Subcutaneous abdominal adipose tissue (tissue), 5 donors: ENCODE measurements at regions not wholly inside any gene's neighbourhood (a gene's known extent, or its start where the extent isn't known, plus 50 kb on each side); places are given as distances from the start of the nearest gene placed in this dataset.

Experiments
- H3K27ac ChIP-seq: one replicate; pipeline ENCODE4 v1.7.0; 2013; ENCODE audit warnings: low read depth, mild to moderate bottlenecking, inconsistent platforms, low read length, moderate library complexity
- H3K27me3 ChIP-seq, 5 donors: one replicate each; pipeline ENCODE4 v1.7.0; 2013; ENCODE audit warnings: low read length in 5 of 5, inconsistent platforms in 1 of 5; ENCODE audit not compliant: control insufficient read depth in 5 of 5, insufficient read depth in 4 of 5
- H3K36me3 ChIP-seq, 5 donors: one replicate each; pipeline ENCODE4 v1.7.0; 2013; ENCODE audit warnings: low read length in 5 of 5; ENCODE audit not compliant: control insufficient read depth in 5 of 5, insufficient read depth in 5 of 5
- H3K4me1 ChIP-seq, 5 donors: one replicate each; pipeline ENCODE4 v1.7.0; 2013; ENCODE audit warnings: low read length in 5 of 5, mild to moderate bottlenecking in 3 of 5, moderate library complexity in 1 of 5; ENCODE audit not compliant: control insufficient read depth in 5 of 5, insufficient read depth in 5 of 5
- H3K4me3 ChIP-seq, 5 donors: one replicate each; pipeline ENCODE4 v1.7.0; 2013; ENCODE audit warnings: low read length in 5 of 5, low read depth in 1 of 5
- H3K9ac ChIP-seq, 5 donors: one replicate each; pipeline ENCODE4 v1.7.0; 2013; ENCODE audit warnings: low read length in 5 of 5, mild to moderate bottlenecking in 4 of 5, moderate library complexity in 3 of 5
- H3K9me3 ChIP-seq, 5 donors: one replicate each; pipeline ENCODE4 v1.7.0; 2013; ENCODE audit warnings: low read length in 5 of 5; ENCODE audit not compliant: control insufficient read depth in 5 of 5
- donor health status: healthy.
- donor health status: healthy.
- donor health status: healthy.
- donor health status: healthy.
- donor health status: healthy.

DNA sequence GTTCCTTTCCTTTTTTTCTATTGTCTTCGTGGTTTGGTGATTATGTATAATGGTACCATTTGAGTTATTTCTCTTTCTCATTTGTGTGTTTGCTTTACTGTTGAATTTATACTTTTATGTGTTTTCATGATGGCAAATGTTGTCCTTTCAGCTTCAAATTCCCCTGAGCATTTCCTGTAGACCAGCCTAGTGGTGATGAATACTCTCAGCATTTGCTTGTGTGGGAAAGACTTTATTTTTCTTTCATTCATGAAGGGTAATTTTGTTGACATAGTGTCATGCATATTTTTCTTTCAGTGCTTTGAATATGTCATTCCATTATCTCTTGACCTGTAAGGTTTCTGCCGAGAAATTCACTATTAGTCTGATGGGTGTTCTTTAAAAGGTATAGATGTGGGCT is 166.6 kb upstream of the GORAB start:
- Histone ChIP-seq H3K36me3 (no peaks in the 10 kb centered on the region), H3K4me3 (no peak overlapping the region), H3K4me1 (no peaks in the 10 kb centered on the region), H3K27me3 (no peaks in the 10 kb centered on the region), H3K27ac (no peak overlapping the region), H3K9ac (no peak overlapping the region), H3K9me3 (peaks cover 0 to 3% (median 0%) of the 10 kb centered on the region in 5 donors)

- peaks cover 0 to 3% (median 0%) of the 10 kb centered on the region in 5 donors for H3K9me3 ChIP-seq
- H3K9ac ChIP-seq: no peak overlapping the region
- no peaks in the 10 kb centered on the region for H3K36me3 ChIP-seq
- no peaks in the 10 kb centered on the region for H3K27me3 ChIP-seq
- no peak overlapping the region for H3K27ac ChIP-seq
- H3K4me1 ChIP-seq: no peaks in the 10 kb centered on the region
- H3K4me3 ChIP-seq: no peak overlapping the region
These were observed 165.0 kb upstream of the GORAB start for GRCh38 chr1:170366980-170367379.

GRCh38 chr1:170367615-170368014 is 164.4 kb upstream of the GORAB start:
- peaks cover 0 to 3% (median 0%) of the 10 kb centered on the region in 5 donors for H3K9me3 ChIP-seq
- H3K4me1 ChIP-seq: no peaks in the 10 kb centered on the region
- H3K27me3 ChIP-seq: no peaks in the 10 kb centered on the region
- no peak overlapping the region for H3K27ac ChIP-seq
- no peak overlapping the region for H3K9ac ChIP-seq
- no peak overlapping the region for H3K4me3 ChIP-seq
- no peaks in the 10 kb centered on the region for H3K36me3 ChIP-seq

DNA sequence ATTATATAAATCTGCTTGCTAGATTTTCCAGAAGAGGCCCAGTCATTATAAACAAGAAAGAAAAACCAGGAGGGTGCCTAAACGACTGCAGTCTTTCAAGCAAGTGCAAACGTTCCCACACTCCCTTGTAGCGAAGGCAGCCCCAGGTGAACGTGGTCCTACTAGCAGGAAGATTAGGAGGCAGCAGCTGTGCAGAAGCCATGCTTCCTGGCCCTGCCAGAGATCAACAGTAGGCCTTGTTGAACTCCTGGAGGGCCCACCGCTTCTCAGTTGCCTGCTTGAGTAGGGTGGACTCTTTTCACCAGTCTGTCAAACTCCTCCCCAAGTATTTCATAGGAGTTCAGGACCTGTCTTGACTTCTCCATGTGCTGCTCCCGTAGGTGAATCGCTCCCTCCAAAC is 163.0 kb upstream of the GORAB start:
- Histone ChIP-seq H3K9me3 (peaks cover 0 to 3% (median 0%) of the 10 kb centered on the region in 5 donors), H3K4me1 (no peaks in the 10 kb centered on the region), H3K27ac (no peak overlapping the region), H3K27me3 (no peaks in the 10 kb centered on the region), H3K9ac (no peak overlapping the region), H3K36me3 (no peaks in the 10 kb centered on the region), H3K4me3 (no peak overlapping the region)

GRCh38 chr1:170369417-170369816 is 162.5 kb upstream of the GORAB start:
- Histone ChIP-seq H3K27me3 (no peaks in the 10 kb centered on the region), H3K9me3 (peaks cover 0 to 3% (median 0%) of the 10 kb centered on the region in 5 donors)

DNA sequence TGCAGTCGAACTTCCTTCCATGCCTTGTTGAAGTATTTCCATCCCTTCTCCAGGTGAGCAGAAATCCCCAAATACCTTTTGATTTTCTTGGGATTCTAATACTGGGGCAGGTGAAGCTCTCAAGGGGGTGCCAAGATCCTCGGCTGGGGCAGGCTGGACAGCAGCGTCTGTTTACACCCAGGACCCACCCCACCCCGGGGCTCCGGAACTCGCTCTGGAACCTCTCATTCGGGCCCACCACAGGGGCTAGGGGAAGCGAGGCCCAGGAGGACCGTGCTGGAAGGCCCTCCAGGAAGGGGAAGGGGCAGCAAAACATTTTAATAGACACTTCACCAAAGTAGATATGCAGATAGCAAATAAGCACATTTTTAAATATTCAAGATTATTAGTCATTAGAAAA is 161.9 kb upstream of the GORAB start:
- no peaks in the 10 kb centered on the region for H3K4me1 ChIP-seq

More at GRCh38 chr1:170369417-170369816, 162.5 kb upstream of the GORAB start:
- no peaks in the 10 kb centered on the region for H3K36me3 ChIP-seq
- H3K9ac ChIP-seq: no peak overlapping the region
- no peak overlapping the region for H3K27ac ChIP-seq
- H3K4me3 ChIP-seq: no peak overlapping the region
- no peaks in the 10 kb centered on the region for H3K4me1 ChIP-seq

DNA sequence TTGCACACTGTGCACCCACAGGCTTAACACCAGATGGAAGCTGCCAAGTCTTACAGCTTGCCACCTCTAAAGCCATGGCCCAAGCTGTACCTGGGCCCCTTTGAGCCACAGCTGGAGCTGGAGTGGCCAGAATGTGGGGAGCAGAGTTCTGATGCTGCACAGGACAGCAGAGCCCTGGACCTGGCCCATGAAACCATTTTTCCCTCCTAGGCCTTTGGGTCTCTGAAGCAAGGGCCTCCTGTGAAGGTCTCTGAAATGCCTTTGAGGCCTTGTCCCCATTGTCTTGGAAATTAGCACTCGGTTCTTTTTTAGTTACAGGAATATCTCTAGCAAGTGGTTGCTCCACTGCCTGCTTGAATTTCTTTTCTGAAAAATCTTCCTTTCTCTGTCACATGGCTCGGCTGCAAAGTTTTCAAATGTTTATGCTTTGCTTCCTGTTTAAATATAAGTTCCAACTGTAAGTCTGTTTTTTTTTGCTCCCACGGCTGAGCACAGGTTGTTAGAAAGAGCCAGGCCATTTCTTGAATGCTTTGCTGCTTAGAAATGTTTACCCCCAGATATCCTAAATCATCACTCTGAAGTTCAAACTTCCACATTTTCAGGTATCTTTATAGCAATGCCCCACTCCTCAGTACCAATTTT is 156.8 kb upstream of the GORAB start:
- Histone ChIP-seq H3K36me3 (no peaks in the 10 kb centered on the region), H3K9ac (no peak overlapping the region), H3K9me3 (no peaks in the 10 kb centered on the region), H3K4me3 (no peak overlapping the region), H3K4me1 (peaks cover 0 to 14% (median 5%) of the 10 kb centered on the region in 5 donors), H3K27ac (no peak overlapping the region), H3K27me3 (no peaks in the 10 kb centered on the region)

More for the DNA sequence above, 161.9 kb upstream of the GORAB start:
- no peak overlapping the region for H3K27ac ChIP-seq
- H3K36me3 ChIP-seq: no peaks in the 10 kb centered on the region
- H3K9ac ChIP-seq: no peak overlapping the region
- H3K27me3 ChIP-seq: no peaks in the 10 kb centered on the region
- H3K4me3 ChIP-seq: no peak overlapping the region
- H3K9me3 ChIP-seq: peaks cover 0 to 3% (median 0%) of the 10 kb centered on the region in 5 donors

DNA sequence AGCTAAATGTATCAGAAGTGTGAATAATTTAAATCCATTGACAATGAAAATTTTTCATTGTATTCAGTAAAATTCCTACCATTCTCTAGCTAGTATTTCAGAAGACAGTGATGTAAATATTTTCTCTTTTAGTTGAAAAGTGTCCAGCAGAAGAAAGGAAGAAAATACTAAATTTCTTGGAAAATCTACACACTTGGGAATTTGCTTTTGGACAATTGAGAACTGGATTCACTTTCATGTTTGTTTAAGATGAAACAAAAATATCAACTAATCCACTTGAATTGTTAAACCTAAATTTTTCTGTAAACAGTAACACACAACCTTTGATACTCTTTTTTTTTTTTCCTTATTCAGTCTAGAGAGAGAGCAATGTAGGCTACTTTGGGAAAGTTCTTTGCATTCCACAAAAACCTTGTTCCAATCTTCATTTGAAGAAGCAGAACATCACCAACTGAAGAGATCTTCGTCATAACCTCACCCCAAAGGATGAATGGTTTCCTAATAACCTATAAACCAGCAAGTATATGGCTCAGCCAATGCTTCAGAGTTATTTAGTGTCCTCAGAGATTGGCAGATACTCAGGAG is 155.1 kb upstream of the GORAB start:
- no peaks in the 10 kb centered on the region for H3K27me3 ChIP-seq
- no peak overlapping the region for H3K27ac ChIP-seq
- peaks cover 0 to 14% (median 5%) of the 10 kb centered on the region in 5 donors for H3K4me1 ChIP-seq
- no peak overlapping the region for H3K9ac ChIP-seq
- H3K36me3 ChIP-seq: no peaks in the 10 kb centered on the region
- no peak overlapping the region for H3K4me3 ChIP-seq
- H3K9me3 ChIP-seq: no peaks in the 10 kb centered on the region

DNA sequence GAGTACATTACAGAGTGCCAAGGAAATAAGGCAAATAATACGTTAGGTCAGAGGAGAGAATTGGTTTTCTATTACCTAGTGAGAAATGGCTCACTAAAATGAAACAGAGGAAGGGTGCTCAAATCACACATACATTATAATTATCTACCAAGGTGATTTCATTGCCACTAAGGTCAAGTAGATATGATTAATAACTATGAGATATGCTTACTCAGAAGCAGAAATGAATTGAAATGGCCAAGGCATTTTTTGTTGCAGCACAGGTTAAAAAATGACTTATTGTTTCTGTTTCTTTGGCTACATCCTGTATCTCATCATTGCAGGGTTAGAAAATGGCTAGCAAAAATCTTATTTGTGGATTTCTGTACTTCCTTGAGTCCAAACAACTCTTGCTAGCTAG is 154.5 kb upstream of the GORAB start:
- Histone ChIP-seq H3K4me1 (peaks cover 0 to 14% (median 5%) of the 10 kb centered on the region in 5 donors), H3K36me3 (no peaks in the 10 kb centered on the region), H3K4me3 (no peak overlapping the region), H3K27me3 (no peaks in the 10 kb centered on the region), H3K27ac (no peak overlapping the region), H3K9ac (no peak overlapping the region), H3K9me3 (peaks cover 0 to 4% (median 0%) of the 10 kb centered on the region in 5 donors)

DNA sequence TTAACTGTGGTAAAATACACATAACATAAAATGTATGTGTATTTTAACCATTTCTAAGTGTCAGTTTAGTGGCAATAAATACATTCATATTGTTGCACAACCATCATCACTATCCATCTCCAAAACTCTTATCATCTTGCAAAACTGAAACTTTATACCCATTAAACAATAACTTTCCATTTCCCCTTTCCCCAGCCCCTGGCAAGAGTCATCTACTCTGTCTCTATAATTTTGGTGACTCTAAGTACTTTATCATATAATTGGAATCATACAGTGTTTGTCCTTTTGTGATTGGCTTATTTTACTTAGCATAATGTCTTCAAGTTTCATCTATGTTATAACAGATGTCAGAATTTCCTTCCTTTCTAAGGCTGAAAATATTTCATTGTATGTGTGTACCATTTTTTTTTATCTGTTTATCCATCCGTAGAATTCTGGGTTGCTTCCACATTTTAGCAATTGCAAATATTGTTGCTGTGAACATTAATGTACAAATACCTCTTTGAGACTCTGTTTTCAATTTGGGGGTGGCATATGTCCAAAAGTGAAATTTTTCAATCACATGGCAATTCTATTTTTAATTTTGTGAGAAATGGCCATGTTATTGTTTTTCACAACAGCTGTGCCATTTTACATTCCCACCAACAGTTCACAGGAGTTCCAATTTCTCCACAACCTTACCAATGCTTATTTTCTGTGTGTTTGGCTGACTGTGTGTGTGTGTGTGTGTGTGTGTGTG is 153.9 kb upstream of the GORAB start:
- Histone ChIP-seq H3K9ac (no peak overlapping the region), H3K27me3 (no peaks in the 10 kb centered on the region), H3K4me1 (peaks cover 0 to 14% (median 5%) of the 10 kb centered on the region in 5 donors), H3K27ac (no peak overlapping the region), H3K4me3 (no peak overlapping the region), H3K36me3 (no peaks in the 10 kb centered on the region), H3K9me3 (peaks cover 0 to 5% (median 0%) of the 10 kb centered on the region in 5 donors)
